K562 (cell line): ENCODE measurements at regions not wholly inside any gene's neighbourhood (a gene's known extent, or its start where the extent isn't known, plus 50 kb on each side); places are given as distances from the start of the nearest gene placed in this dataset.
"Not testable (repeated sequence)": the region's sequence is repeated elsewhere in the genome, so short reads cannot be mapped to it uniquely, and the experiment has no call there.

Experiments
- ATAC-seq: fragments of 200-7000 bp; cut with Tn5 transposase; 3 replicates; pipeline ENCODE4 v1.9.1; 2020; ENCODE audit warnings: moderate library complexity
- BruUV-seq: library from RNA; stranded (reverse); fragments of 400-500 nt; replicated peaks from 2 replicates; lab custom pipeline; 2021; lab: Mats Ljungman, UMichigan
- CTCF ChIA-PET: fragments of 300-600 bp; formaldehyde crosslinking; extraction: SDS; loops from one replicate; lab custom pipeline; 2021; ENCODE audit warnings: low intra/inter-chr PET ratio; lab: Yijun Ruan, JAX
- POLR2A ChIA-PET: fragments of 300-600, 350-650 bp; sonication (Branson Sonifier 250); formaldehyde crosslinking; extraction: SDS; loops from one replicate; lab custom pipeline; 2021; ENCODE audit warnings: antibody characterized with exemption, inconsistent platforms; lab: Yijun Ruan, JAX
- DNase-seq, 4 experiments: peaks; one replicate each; pipeline versions ENCODE4 v3.0.0 to v3.0.0-alpha.2; 2011 to 2018; ENCODE audit warnings: low spot score in 3 of 4, mixed read lengths in 3 of 4; ENCODE audit errors: extremely low read depth in 1 of 4
- FAIRE-seq: peaks from 2 replicates; lab custom pipeline; 2011; peaks lifted over from hg19 to GRCh38; lab: Jason Lieb, UNC
- H2AFZ ChIP-seq: 2 replicates; pipeline ENCODE4 v1.6.0; 2011; ENCODE audit warnings: low read depth, low read length, control low read depth, inconsistent platforms
- H3K27ac ChIP-seq: fragments of 200-600 bp; 3 replicates; pipeline ENCODE4 v1.8.0; 2011; ENCODE audit warnings: low read depth, mild to moderate bottlenecking, control low read depth, inconsistent platforms, low read length, moderate library complexity, mixed read lengths; ENCODE audit errors: extremely low read depth
- H3K27me3 ChIP-seq, 2 experiments: fragments of 300-600 bp in 1 of 2; 2 replicates in 1 of 2; 3 replicates in 1 of 2; pipeline versions ENCODE4 v1.6.0 to v1.8.0; 2011; ENCODE audit warnings: inconsistent platforms in 2 of 2, low read length in 2 of 2, mild to moderate bottlenecking in 1 of 2, mixed read lengths in 1 of 2, moderate library complexity in 1 of 2; ENCODE audit not compliant: control insufficient read depth in 2 of 2, insufficient read depth in 2 of 2
- H3K36me3 ChIP-seq: fragments of 300-600 bp; 3 replicates; pipeline ENCODE4 v1.8.0; 2011; ENCODE audit warnings: mild to moderate bottlenecking, low read length, inconsistent platforms; ENCODE audit not compliant: control insufficient read depth, insufficient read depth
- H3K4me1 ChIP-seq, 2 experiments: fragments of 200-600 bp in 1 of 2; replicated peaks in 1 of 2; 2 replicates in 1 of 2; 3 replicates in 1 of 2; pipeline versions ENCODE4 v1.5.1 to v1.8.0; 2011; ENCODE audit warnings: inconsistent platforms in 2 of 2, low read length in 2 of 2, mild to moderate bottlenecking in 1 of 2, mixed read lengths in 1 of 2, moderate library complexity in 1 of 2; ENCODE audit not compliant: control insufficient read depth in 2 of 2, insufficient read depth in 2 of 2
- H3K4me2 ChIP-seq: 2 replicates; pipeline ENCODE4 v1.6.1; 2011; ENCODE audit warnings: low read length, control low read depth, inconsistent platforms, mixed read lengths; ENCODE audit not compliant: insufficient read depth
- H3K4me3 ChIP-seq: fragments of 200-600 bp; sonication (generic), shearing (Covaris generic); 2 replicates; pipeline ENCODE4 v1.5.1; 2016; ENCODE audit warnings: control low read depth, inconsistent platforms
- H3K79me2 ChIP-seq: fragments of 200-600 bp; 3 replicates; pipeline ENCODE4 v1.8.0; 2011; ENCODE audit warnings: low read length, inconsistent platforms; ENCODE audit not compliant: control insufficient read depth, insufficient read depth
- H3K9ac ChIP-seq, 2 experiments: 2 replicates each; pipeline versions ENCODE4 v1.6.0 to v1.6.1; 2011; ENCODE audit warnings: low read depth in 2 of 2, low read length in 2 of 2, control low read depth in 1 of 2, inconsistent platforms in 1 of 2, mild to moderate bottlenecking in 1 of 2, mixed read lengths in 1 of 2; ENCODE audit not compliant: insufficient read depth in 1 of 2
- H3K9me1 ChIP-seq: one replicate; pipeline ENCODE4 v1.6.0; 2011; ENCODE audit warnings: inconsistent platforms, mild to moderate bottlenecking, low read length, moderate library complexity; ENCODE audit not compliant: control insufficient read depth, insufficient read depth
- H3K9me3 ChIP-seq: replicated peaks from 2 replicates; pipeline ENCODE4 v1.5.1; 2011; ENCODE audit warnings: low read depth, low read length, inconsistent platforms; ENCODE audit not compliant: control insufficient read depth, insufficient read depth
- H4K20me1 ChIP-seq: replicated peaks from 2 replicates; pipeline ENCODE4 v1.6.1; 2011; ENCODE audit warnings: low read length, inconsistent platforms, mixed read lengths; ENCODE audit not compliant: control insufficient read depth, insufficient read depth
- YY1 ChIP-seq, 3 experiments: IDR thresholded peaks; 2 replicates each; pipeline ENCODE4 v1.6.1; 2011; ENCODE audit warnings: low read length in 2 of 3, mild to moderate bottlenecking in 2 of 3, moderate library complexity in 2 of 3, borderline replicate concordance in 1 of 3, control low read depth in 1 of 3, low read depth in 1 of 3; ENCODE audit not compliant: insufficient read depth in 3 of 3, insufficient replicate concordance in 2 of 3, control insufficient read depth in 1 of 3, insufficient read length in 1 of 3; ENCODE audit errors: extremely low read depth in 1 of 3
- WGBS: fragments of 100-300 bp; shearing (Covaris generic); methylation state at CpG from one replicate; pipeline ENCODE4 v1.1.6; 2016; ENCODE audit warnings: low coverage, mixed read lengths; ENCODE audit not compliant: insufficient coverage; ENCODE audit errors: missing lambda C conversion rate; 5-methylcytosine and 5-hydroxymethylcytosine counted together
- in situ Hi-C: fragments of 300-500 bp; cut with MboI; formaldehyde crosslinking; loops from 4 replicates; pipeline ENCODE4 v1.15.0; 2018; ENCODE audit warnings: inconsistent platforms, mixed read lengths
- intact Hi-C: fragments of 100-400 bp; cut with micrococcal nuclease; formaldehyde crosslinking; loops from 2 replicates; pipeline ENCODE4 v1.14.2; 2022
- TF ChIP-seq, protein P1 (sequence below): sonication (generic); formaldehyde crosslinking; IDR thresholded peaks from 2 replicates; pipeline ENCODE4 v1.8.1; 2023; ENCODE audit warnings: mild to moderate bottlenecking, missing genetic modification reagents

DNA sequence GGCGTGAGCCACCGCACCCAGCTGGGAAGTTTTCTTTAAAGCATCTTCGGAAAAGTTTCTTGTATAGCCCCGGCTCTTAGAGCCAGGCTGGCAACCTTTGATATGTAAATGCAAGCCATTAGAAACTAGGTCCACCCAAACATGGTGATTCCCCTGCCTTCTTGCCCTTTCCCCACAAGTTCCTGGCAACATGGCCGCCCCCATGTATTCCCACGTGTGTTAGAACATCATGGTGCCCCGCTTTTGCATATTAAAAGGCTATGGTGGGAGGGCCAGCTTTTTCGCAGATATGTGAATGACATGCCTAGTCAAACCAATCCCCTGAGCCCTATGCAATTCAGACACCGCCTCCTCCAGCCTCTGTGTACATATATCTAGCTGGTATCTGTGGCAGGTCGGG, 63.2 kb downstream of the RESF1 start:
- H3K9me1 ChIP-seq, ATAC-seq, BruUV-seq, H3K9ac ChIP-seq, H3K4me2 ChIP-seq, DNase-seq, intact Hi-C loops, H3K36me3 ChIP-seq, in situ Hi-C loops, H3K4me3 ChIP-seq, FAIRE-seq, H3K79me2 ChIP-seq, H3K27me3 ChIP-seq, CTCF ChIA-PET, H3K9me3 ChIP-seq, H4K20me1 ChIP-seq, H3K27ac ChIP-seq: not testable (repeated sequence)
- POLR2A ChIA-PET, result interaction anchor here (0.6 to 1.8 kb wide), 2 partner anchors 10 kb away, joined by 4 to 5 read pairs; no protein-coding TSS in a partner anchor
- H3K4me1 ChIP-seq, result peaks cover 9 to 27% of the 10 kb centered on the region in 2 experiments
- TF ChIP-seq YY1 (IDR thresholded peaks at IDR 0.05; ENCODE audit: borderline replicate concordance in 1 of 3, control insufficient read depth in 1 of 3, extremely low read depth in 1 of 3, insufficient read depth in 3 of 3, insufficient read length in 1 of 3, insufficient replicate concordance in 2 of 3, low read depth in 1 of 3, low read length in 2 of 3), result peak in 1 of 3 experiments; percentile 51
- WGBS, result 78% methylated on average over 7 of the region's 10 CpGs
- 0 out of 2 replicates have a peak overlapping the region, but pooled peaks have one; percentile 22 for H2AFZ ChIP-seq

- CTCF ChIA-PET, in situ Hi-C loops, H3K27me3 ChIP-seq, H3K79me2 ChIP-seq, H3K27ac ChIP-seq, FAIRE-seq, H4K20me1 ChIP-seq, H3K4me2 ChIP-seq, intact Hi-C loops, H3K9me1 ChIP-seq, H3K9ac ChIP-seq, H3K36me3 ChIP-seq, H3K4me3 ChIP-seq, BruUV-seq, H3K9me3 ChIP-seq, ATAC-seq, DNase-seq: not testable (repeated sequence)
- Histone ChIP-seq H2AFZ (0 out of 2 replicates have a peak overlapping the region, but pooled peaks have one; percentile 7), H3K4me1 (peaks cover 9 to 27% of the 10 kb centered on the region in 2 experiments)
- POLR2A ChIA-PET, result interaction anchor here (1.8 kb wide), 1 partner anchor 8 kb away, joined by 5 read pairs; no protein-coding TSS in a partner anchor
- TF ChIP-seq, protein P1, sequence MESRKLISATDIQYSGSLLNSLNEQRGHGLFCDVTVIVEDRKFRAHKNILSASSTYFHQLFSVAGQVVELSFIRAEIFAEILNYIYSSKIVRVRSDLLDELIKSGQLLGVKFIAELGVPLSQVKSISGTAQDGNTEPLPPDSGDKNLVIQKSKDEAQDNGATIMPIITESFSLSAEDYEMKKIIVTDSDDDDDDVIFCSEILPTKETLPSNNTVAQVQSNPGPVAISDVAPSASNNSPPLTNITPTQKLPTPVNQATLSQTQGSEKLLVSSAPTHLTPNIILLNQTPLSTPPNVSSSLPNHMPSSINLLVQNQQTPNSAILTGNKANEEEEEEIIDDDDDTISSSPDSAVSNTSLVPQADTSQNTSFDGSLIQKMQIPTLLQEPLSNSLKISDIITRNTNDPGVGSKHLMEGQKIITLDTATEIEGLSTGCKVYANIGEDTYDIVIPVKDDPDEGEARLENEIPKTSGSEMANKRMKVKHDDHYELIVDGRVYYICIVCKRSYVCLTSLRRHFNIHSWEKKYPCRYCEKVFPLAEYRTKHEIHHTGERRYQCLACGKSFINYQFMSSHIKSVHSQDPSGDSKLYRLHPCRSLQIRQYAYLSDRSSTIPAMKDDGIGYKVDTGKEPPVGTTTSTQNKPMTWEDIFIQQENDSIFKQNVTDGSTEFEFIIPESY (CRISPR knock-in tag), result peak; percentile 43; the same call in 1 of the 2 replicates
- WGBS, result 96% methylated on average over 9 of the region's 9 CpGs
Observed at GRCh38 chr12:32023861-32024260, 64.6 kb downstream of the RESF1 start.
